Activated naive CD8-positive, alpha-beta T cell (primary cell): ENCODE measurements at regions not wholly inside any gene's neighbourhood (a gene's known extent, or its start where the extent isn't known, plus 50 kb on each side); places are given as distances from the start of the nearest gene placed in this dataset.

Experiments used
- H3K27ac Mint-ChIP-seq: one replicate; pipeline ENCODE4 v1.8.0; 2021; ENCODE audit warnings: mixed read lengths
- H3K27me3 Mint-ChIP-seq: one replicate; pipeline ENCODE4 v1.8.0; 2021; ENCODE audit warnings: mixed read lengths
- H3K36me3 Mint-ChIP-seq: one replicate; pipeline ENCODE4 v1.8.0; 2021; ENCODE audit warnings: mixed read lengths
- H3K4me1 Mint-ChIP-seq: one replicate; pipeline ENCODE4 v1.8.0; 2021; ENCODE audit warnings: low read depth, mixed read lengths
- H3K4me3 Mint-ChIP-seq: one replicate; pipeline ENCODE4 v1.8.0; 2021; ENCODE audit warnings: mild to moderate bottlenecking, mixed read lengths
- H3K9me3 Mint-ChIP-seq: one replicate; pipeline ENCODE4 v1.8.0; 2021; ENCODE audit warnings: low read depth, mixed read lengths

GRCh38 chr21:28761674-28762356 is 230.9 kb downstream of the LTN1 start:
- H3K27me3 Mint-ChIP-seq = no peaks in the 10 kb centered on the region
- peaks cover 14% of the 10 kb centered on the region for H3K9me3 Mint-ChIP-seq
- peaks cover 15% of the 10 kb centered on the region for H3K36me3 Mint-ChIP-seq
- no peaks in the 10 kb centered on the region for H3K4me1 Mint-ChIP-seq
- H3K4me3 Mint-ChIP-seq = no peak overlapping the region
- no peak overlapping the region for H3K27ac Mint-ChIP-seq

GRCh38 chr21:28758883-28759242 is 233.8 kb downstream of the LTN1 start:
- Mint-ChIP-seq H3K36me3 (peaks cover 4% of the 10 kb centered on the region), H3K4me1 (no peaks in the 10 kb centered on the region), H3K9me3 (no peaks in the 10 kb centered on the region), H3K27ac (no peak overlapping the region), H3K4me3 (no peak overlapping the region), H3K27me3 (no peaks in the 10 kb centered on the region)

- Mint-ChIP-seq H3K9me3 (no peaks in the 10 kb centered on the region), H3K27ac (no peak overlapping the region), H3K4me3 (no peak overlapping the region), H3K36me3 (peaks cover 4% of the 10 kb centered on the region), H3K27me3 (no peaks in the 10 kb centered on the region), H3K4me1 (no peaks in the 10 kb centered on the region)
These were observed 234.4 kb downstream of the LTN1 start for GRCh38 chr21:28758042-28758882.

GRCh38 chr21:28754862-28755261 is 237.8 kb downstream of the LTN1 start:
- Mint-ChIP-seq H3K27ac (no peak overlapping the region), H3K36me3 (peaks cover 4% of the 10 kb centered on the region), H3K4me3 (no peak overlapping the region)

GRCh38 chr21:28754127-28754611 is 238.5 kb downstream of the LTN1 start:
- peaks cover 7% of the 10 kb centered on the region for H3K36me3 Mint-ChIP-seq

More at GRCh38 chr21:28754862-28755261, 237.8 kb downstream of the LTN1 start:
- Mint-ChIP-seq H3K9me3 (no peaks in the 10 kb centered on the region), H3K27me3 (no peaks in the 10 kb centered on the region), H3K4me1 (no peaks in the 10 kb centered on the region)

GRCh38 chr21:28752131-28752530 is 240.5 kb downstream of the LTN1 start:
- no peaks in the 10 kb centered on the region for H3K4me1 Mint-ChIP-seq
- no peaks in the 10 kb centered on the region for H3K9me3 Mint-ChIP-seq
- no peaks in the 10 kb centered on the region for H3K27me3 Mint-ChIP-seq
- H3K36me3 Mint-ChIP-seq = peaks cover 3% of the 10 kb centered on the region
- H3K4me3 Mint-ChIP-seq = no peak overlapping the region
- H3K27ac Mint-ChIP-seq = no peak overlapping the region

More at GRCh38 chr21:28754127-28754611, 238.5 kb downstream of the LTN1 start:
- Mint-ChIP-seq H3K27me3 (no peaks in the 10 kb centered on the region), H3K4me1 (no peaks in the 10 kb centered on the region), H3K27ac (no peak overlapping the region), H3K4me3 (no peak overlapping the region), H3K9me3 (no peaks in the 10 kb centered on the region)

- Mint-ChIP-seq H3K9me3 (no peaks in the 10 kb centered on the region), H3K4me1 (no peaks in the 10 kb centered on the region), H3K27me3 (no peaks in the 10 kb centered on the region), H3K36me3 (peaks cover 3% of the 10 kb centered on the region), H3K4me3 (no peak overlapping the region), H3K27ac (no peak overlapping the region)
These were observed 241.5 kb downstream of the LTN1 start for GRCh38 chr21:28751176-28751575.

GRCh38 chr21:28750565-28750964 is 242.1 kb downstream of the LTN1 start:
- Mint-ChIP-seq H3K9me3 (no peaks in the 10 kb centered on the region), H3K27ac (no peak overlapping the region), H3K4me1 (no peaks in the 10 kb centered on the region), H3K4me3 (no peak overlapping the region), H3K36me3 (peaks cover 3% of the 10 kb centered on the region), H3K27me3 (no peaks in the 10 kb centered on the region)

- Mint-ChIP-seq H3K9me3 (no peaks in the 10 kb centered on the region), H3K36me3 (peaks cover 3% of the 10 kb centered on the region), H3K27ac (no peak overlapping the region), H3K4me3 (no peak overlapping the region), H3K27me3 (no peaks in the 10 kb centered on the region), H3K4me1 (no peaks in the 10 kb centered on the region)
These were observed 243.1 kb downstream of the LTN1 start for GRCh38 chr21:28749536-28749935.

- no peak overlapping the region for H3K27ac Mint-ChIP-seq
- no peak overlapping the region for H3K4me3 Mint-ChIP-seq
- H3K36me3 Mint-ChIP-seq = peaks cover 5% of the 10 kb centered on the region
- no peaks in the 10 kb centered on the region for H3K27me3 Mint-ChIP-seq
- H3K4me1 Mint-ChIP-seq = no peaks in the 10 kb centered on the region
- H3K9me3 Mint-ChIP-seq = no peaks in the 10 kb centered on the region
These were observed 245.2 kb downstream of the LTN1 start for GRCh38 chr21:28747464-28747863.

- Mint-ChIP-seq H3K4me3 (no peak overlapping the region), H3K27ac (no peak overlapping the region), H3K27me3 (no peaks in the 10 kb centered on the region), H3K36me3 (peaks cover 5% of the 10 kb centered on the region), H3K9me3 (no peaks in the 10 kb centered on the region), H3K4me1 (no peaks in the 10 kb centered on the region)
These were observed 246.5 kb downstream of the LTN1 start for GRCh38 chr21:28746166-28746565.

GRCh38 chr21:28745131-28746016 is 247.3 kb downstream of the LTN1 start:
- Mint-ChIP-seq H3K27me3 (no peaks in the 10 kb centered on the region), H3K9me3 (no peaks in the 10 kb centered on the region), H3K27ac (no peak overlapping the region), H3K4me1 (no peaks in the 10 kb centered on the region), H3K4me3 (no peak overlapping the region), H3K36me3 (peaks cover 7% of the 10 kb centered on the region)

- no peak overlapping the region for H3K4me3 Mint-ChIP-seq
- peaks cover 4% of the 10 kb centered on the region for H3K36me3 Mint-ChIP-seq
- no peaks in the 10 kb centered on the region for H3K4me1 Mint-ChIP-seq
- no peaks in the 10 kb centered on the region for H3K9me3 Mint-ChIP-seq
- H3K27ac Mint-ChIP-seq = no peak overlapping the region
- H3K27me3 Mint-ChIP-seq = no peaks in the 10 kb centered on the region
These were observed 249.0 kb downstream of the LTN1 start for GRCh38 chr21:28743723-28744122.

GRCh38 chr21:28742527-28742926 is 250.2 kb downstream of the LTN1 start:
- H3K27me3 Mint-ChIP-seq = no peaks in the 10 kb centered on the region
- no peak overlapping the region for H3K4me3 Mint-ChIP-seq
- H3K36me3 Mint-ChIP-seq = peaks cover 4% of the 10 kb centered on the region
- no peak overlapping the region for H3K27ac Mint-ChIP-seq
- no peaks in the 10 kb centered on the region for H3K4me1 Mint-ChIP-seq
- no peaks in the 10 kb centered on the region for H3K9me3 Mint-ChIP-seq

- Mint-ChIP-seq H3K9me3 (no peaks in the 10 kb centered on the region), H3K4me1 (no peaks in the 10 kb centered on the region), H3K27me3 (no peaks in the 10 kb centered on the region), H3K4me3 (no peak overlapping the region), H3K36me3 (peaks cover 6% of the 10 kb centered on the region), H3K27ac (no peak overlapping the region)
These were observed 252.6 kb downstream of the LTN1 start for GRCh38 chr21:28740125-28740524.
